Putamen (tissue), 1 donor: ENCODE measurements at regions not wholly inside any gene's neighbourhood (a gene's known extent, or its start where the extent isn't known, plus 50 kb on each side); places are given as distances from the start of the nearest gene placed in this dataset.
"Not testable (repeated sequence)": the region's sequence is repeated elsewhere in the genome, so short reads cannot be mapped to it uniquely, and the experiment has no call there.

ENCODE experiments used
- DNase-seq: peaks from one replicate; pipeline ENCODE4 v3.0.0-alpha.2; 2016; ENCODE audit warnings: low spot score

DNA sequence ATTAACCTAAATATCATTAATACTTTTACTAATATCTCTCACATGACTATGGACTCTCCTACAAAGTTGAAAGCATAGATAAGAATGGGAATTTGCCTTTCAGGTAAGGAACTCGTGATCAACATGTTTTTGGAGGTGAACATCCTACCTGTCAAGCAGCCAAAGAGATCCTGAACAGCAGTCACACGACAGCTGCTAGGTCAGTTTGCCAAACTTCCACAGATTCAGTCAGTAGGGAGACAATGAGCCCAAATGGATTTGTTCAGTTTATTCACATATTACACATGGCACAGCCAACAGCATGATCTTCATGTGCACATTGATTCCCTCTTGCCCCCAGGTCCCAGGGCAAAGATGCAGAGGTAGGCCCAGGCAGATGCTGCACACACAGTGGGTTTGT, 86.1 kb upstream of the LOC128125822 start:
- DNase-seq: no peak

DNA sequence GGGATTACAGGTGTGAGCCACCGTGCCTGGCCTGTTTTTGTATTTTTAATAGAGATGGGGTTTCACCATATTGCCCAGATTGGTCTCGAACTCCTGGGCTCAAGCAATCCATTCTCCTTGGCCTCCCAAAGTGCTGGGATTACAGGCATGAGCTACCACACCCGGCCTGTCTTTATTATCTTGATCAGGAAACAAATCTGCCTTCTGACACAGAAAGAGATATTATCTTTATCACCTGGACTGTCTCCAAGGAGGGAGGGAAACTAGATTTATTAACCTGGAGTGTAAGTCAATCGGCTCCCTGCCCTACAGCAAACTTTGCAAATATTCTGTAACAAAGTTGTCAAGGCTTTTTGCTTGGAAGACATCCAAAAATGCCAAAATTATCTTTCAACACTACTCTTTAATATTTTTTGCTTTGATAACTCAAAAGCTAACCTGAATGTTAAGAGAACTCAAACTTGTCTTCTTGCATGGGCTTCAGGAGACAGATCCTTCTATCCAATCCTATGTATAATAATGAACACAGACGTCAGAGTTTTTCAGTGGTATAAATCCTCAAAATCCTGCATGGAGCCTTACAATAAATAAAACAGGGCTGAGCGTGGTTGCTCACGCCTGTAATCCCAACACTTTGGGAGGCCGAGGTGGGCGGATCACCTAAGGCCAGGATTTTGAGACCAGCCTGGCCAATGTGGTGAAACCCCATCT, 85.0 kb upstream of the LOC128125822 start:
- DNase-seq: no peak

DNA sequence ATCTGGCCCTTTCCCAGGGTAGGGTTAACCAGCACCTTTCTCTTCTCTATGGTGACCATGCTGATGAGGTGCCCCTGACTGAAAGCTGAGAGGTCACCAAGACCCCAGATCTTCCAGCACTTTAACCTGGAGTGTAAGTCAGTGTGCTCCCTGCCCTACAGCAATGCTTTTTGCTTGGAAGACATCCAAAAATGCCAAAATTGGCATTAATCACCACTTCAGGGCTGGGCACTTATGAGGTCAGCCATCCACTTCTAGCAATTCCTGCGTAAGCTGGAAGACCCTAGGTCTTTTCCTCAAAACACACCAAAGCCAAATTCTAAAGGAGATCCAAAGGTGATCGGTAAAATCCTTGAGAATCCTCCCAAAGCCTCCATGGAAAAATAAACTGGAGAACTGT, 81.2 kb upstream of the LOC128125822 start:
- no peak for DNase-seq

DNA sequence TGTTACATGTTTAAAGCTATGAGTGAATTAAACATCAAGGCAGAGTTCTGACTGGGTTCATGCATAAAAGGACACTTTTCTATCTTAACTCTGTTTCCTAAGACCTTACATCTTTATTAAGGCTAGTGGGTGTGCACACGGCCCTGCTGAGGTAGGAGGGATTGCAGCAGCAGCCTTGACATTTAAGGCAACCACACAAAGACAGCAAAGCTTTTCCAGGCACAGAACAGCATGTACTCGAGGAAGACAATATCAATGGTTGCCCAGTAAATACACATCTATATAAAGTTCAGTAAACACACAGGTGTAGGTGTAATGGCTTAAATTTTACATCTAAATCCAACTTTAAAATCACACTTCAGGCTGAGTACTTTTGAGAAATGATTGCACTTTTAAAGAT, 79.8 kb upstream of the LOC128125822 start:
- DNase-seq: no peak

DNA sequence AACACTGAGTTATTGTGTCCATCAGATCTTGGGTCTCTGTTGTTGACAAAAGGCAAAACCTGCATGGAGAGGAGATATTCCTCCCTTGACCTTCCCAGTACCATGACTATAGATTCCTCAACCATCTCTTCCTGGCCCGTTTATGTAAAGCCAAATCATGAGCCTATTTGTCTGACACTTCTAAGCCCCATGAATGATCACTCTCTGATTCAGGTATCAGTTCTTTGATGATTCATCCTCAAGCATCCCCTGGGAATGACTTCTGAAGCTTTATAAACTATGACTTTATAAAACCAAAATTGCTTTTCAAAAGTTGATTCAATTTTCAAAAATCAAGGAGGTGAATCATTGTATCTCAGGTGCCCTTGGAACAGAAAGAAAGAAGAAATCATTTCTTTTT, 78.7 kb upstream of the LOC128125822 start:
- no peak for DNase-seq

DNA sequence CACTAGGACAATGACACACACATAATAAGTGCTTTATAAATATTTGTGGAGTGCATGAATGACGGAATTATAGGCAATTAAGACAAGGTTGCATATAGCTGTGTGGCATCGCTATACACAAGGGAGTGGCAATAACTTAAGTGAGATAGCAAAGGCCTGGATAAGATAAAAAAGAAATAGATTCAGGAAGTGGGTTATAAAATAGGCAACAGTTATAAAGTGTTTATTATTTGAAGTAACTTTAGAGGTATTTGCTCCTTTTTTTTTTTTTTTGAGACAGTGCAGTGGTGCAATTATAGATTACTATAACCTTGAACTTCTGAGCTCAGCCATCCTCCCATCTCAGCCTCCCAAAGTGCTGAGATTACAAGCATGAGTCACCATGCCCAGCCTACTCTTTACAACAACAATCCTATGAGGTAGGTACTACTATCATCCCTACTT, 75.9 kb upstream of the LOC128125822 start:
- no peak for DNase-seq

DNA sequence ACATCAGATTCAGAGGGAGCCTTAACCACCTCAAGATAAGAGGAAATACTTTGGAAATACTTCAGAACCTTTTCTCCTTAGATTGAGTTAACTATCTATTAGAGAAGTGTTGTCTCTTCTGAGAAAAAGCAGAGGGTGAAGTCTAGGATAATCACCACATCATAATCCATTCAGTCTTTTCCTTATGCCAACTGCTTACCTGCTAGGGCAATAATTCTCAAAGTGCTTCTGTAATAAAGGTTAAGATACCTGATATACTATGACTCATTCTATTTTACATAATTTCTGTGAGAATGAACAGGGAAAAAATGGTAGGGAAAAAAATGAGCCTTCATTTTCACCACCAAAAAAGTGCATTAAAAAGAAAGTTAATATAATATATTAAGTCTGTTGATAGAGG, 70.1 kb upstream of the LOC128125822 start:
- DNase-seq: peak; percentile 26

DNA sequence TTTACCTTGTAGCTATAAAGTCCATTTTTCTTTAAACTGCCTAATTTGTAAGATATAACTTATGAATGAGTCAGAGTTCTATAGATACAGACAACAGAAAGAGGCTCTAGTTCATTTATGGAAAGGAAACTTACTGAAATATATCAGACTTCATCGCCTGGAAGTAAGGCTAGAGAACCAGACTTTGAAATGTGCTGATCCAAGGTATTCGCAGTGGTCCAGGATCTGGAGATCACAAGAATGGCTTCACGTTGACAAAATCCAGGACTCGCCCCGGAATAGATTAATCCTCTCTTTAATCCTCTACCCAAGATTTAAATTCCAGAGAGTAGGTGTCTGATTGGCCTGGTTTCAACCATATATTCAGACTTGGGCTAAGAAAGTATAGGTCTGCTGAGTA, 69.1 kb upstream of the LOC128125822 start:
- DNase-seq: no peak

DNA sequence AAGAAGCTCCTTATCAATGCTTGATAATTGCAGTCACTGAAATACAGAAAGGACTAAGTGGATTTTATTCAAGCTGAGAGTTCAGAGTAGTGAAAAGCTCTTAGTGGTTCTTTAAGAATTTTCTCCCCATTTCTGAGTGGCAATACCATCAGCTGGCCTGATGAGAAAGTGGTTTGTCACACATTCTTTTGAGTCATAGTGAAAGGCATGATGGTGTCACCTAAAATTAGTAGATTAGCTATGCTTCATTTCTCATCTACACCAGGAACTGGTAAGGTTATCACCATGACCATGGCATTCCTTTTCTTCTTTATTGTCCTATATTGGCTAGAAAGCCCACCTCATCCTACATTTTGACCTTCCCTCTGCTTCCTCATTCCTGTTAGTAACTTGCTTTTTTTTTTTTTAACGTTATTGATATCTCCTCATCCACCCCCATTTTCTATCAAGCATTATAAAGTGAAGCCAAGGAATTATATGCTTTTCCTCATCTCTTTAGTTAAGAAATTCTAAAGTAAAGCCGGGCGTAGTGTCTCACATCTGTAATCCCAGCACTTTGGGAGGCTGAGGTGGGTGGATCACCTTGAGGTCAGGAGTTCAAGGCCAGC, 67.4 kb upstream of the LOC128125822 start:
- no peak for DNase-seq

DNA sequence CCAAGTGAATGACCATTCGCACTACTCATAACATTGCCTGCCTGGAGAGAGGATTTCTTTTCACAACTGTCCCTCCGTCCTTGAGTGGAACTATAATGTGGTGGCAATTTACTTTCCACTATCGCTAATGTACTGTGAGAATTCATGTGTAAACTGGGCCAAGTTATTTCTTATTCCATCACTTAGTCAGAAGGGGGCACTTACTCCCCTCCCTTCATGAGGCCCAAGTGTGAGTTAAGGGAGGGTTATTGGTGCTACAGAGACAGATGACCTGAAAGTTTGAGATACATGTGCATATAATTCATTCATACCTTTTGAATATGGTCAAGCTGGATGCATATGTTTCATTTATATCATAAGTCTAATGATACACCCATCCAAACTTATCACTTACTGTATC, 65.2 kb upstream of the LOC128125822 start:
- no peak for DNase-seq

DNA sequence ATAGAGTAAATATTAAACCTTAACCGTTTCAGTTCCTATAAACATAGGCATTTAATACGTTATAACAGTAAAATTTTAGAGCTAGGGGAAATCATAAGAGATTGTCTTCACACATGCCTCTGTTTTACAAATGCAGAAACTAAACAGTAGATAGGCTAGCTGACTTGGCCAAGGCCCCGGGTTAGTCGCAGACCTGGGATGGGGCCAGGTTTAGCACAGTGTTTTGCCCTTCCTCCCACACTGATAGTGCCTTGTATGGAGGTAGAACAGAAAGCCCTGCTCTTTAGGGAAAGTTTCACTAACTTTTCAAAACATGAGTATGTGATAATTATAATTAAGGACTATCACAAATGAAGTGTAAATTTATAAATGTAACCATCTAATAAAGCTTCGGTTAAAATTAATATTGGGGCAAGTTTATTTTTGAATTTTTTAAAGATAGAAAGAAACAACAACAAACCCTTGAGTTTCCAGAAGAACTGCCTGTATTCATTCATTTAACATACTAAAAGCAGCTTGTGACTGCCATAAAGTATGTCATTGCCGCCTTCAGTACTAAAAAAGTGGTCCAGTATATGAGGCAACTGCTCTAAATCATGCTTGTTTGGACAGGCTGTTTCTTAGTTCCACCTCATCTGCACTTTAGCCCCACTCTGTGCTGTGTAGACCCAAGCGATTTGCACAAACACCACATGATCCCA, 62.5 kb upstream of the LOC128125822 start:
- no peak for DNase-seq

DNA sequence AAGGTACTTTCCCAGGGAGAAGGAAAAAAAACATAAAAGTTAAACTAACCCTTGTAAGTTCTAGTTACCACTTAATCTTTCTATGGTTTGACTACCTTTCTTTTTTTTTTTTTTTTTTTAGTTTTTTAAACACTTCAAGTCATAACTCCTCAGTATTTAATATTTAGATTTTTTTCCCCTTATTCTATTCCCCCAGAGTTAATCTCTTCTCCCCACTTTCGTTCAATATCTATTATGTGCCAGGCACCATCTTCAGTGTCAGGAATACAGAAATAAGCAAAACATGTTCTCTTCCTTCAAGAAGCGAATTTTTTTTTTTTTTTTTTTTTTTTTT, 62.0 kb upstream of the LOC128125822 start:
- DNase-seq: no peak

DNA sequence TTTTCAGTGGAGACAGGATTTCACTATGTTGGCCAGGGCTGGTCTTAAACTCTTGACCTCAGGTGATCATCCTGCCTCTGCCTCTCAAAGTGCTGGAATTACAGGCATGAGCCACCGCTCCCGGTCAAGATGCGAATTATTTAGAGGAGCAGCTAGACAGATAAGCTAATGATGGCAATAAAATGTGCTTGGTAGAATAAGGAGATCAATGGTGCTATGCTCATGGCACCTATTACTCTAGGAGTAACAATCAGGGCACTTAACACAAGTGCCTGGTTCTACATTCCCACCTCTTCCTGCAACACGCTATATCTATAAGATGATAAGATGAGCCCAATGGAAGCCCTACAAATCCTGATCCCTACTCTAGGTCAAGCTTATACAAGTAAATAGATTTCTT, 61.4 kb upstream of the LOC128125822 start:
- no peak for DNase-seq

DNA sequence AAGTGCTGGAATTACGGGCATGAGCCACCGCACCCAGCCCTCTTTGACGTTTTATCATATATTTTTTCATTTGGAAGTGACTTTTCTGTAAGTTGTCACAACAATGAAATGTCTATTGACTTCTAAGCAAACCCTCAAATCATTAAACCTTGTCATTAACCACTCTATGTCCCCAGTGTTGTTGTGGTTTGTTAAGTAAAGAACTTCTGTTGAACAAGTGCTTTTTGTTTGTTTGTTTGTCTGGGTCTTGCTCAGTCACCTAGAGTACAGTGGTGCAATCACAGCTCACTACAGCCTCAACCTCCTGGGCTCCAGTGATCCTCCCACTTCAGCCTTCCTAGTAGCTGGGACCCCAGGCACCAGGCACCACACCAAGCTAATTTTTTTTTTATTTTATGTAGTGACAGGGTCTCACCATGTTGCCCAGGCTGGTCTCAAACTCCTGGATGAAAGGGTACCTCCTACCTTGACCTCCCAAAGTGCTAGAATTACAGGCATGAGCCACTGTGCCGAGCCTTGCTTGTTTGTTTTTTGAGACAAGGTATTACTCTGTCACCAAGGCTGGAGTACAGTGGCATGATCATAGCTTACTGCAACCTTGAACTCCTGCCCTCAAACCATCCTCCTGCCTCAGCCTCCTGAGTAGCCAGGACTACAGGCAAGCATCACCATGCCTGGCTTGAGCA, 57.6 kb upstream of the LOC128125822 start:
- no peak for DNase-seq

DNA sequence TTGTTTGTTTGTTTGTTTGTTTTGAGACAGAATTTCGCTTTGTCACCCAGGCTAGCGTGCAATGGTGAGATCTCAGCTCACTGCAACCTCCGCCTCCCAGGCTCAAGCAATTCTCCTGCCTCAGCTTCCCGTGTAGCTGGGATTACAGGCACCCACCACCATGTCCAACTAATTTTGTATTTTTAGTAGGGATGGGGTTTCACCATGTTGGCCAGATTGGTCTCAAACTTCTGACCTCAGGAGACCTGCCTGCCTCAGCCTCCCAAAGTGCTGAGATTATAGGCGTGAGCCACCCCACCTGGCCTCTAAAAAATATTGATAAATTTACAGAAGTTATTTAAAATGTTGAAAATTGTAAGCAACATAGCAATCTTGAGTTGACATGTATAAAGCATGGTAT, 57.1 kb upstream of the LOC128125822 start:
- not testable (repeated sequence) for DNase-seq

DNA sequence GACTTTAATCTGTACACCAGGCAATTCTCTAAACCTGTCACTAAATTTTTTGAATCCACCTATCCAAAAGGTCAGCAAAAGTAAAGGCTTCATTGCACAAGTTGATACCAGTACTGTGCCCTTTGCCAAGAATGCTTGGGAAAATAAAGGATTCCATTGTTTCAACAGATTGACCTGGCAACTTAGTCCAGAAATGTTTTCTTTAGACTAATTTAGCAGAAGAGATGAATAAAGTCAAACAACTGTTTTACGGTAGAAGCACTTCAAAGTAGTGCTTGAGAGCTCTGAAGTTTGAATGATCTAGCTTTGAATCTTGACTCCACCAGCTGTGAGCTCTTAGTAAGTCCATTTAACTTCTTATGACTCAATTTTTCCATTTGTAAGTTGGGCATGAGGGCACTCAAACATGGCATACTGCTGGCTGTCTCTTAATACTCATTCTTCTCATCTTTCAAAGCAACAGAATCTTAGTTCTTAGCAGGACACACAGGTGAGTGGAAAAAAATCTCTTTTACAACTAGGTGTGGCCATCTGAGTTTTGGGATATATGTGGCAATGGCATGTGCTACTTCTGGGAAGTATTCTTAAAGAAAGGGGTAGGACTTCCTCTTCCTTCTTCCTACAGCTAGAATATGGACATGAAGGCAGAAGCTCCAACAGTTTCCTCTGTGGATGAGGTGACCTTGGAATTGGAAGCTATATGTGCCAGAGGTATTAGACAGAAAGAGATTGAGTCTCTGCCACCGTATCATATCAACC, 55.9 kb upstream of the LOC128125822 start:
- no peak for DNase-seq

DNA sequence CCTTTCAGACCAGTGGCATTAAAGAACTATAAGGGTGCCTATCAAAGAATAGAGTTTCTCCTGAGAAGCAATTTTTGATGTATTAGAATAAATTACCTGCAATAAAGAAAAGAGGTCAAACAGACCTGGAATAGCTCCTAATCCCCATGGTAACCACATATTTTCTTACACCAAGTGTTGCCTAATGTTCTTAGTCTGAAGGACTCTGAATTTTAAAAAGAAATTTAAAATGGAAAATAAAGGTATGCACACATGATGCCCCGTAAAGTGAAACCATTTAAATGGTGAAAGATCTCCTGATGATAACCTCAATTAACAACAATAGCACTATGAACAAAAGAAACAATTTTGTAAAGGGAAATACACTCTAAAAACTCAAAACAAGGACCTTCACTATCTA, 55.1 kb upstream of the LOC128125822 start:
- DNase-seq: peak; percentile 9

DNA sequence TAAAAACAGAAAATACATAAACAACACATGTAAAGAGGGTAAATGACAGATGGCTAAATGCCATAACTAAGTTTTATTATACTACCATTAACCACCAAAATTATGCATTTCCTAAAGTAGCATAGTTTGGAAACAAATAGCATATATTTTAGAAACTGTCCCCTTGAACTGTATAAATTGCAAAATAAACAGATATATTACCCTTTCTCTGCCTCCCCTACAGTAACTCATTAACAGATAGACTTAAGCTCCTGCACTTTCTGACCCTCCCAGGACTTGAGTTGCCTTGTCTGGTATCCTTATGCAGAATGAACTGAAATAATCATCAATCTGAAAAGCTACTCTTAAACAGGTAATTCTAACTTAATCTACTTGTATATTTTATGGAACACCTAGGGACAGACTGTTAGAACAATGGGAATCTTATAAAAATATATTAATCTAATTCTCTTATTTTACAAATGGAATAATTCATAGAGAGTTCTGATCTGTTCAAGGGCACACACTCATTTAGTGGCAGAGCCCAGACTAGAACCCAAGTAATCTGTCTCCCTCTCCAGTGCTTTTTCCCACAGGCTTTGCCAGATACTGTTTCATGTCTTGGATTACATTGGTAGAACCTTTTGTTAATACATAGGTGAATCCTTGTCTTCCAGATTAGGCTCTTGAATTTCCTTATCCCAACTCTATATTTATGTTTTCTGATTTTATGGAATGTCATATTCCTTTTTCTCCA, 50.6 kb upstream of the LOC128125822 start:
- no peak for DNase-seq
